B cell (primary cell): ENCODE measurements at regions not wholly inside any gene's neighbourhood (a gene's known extent, or its start where the extent isn't known, plus 50 kb on each side); places are given as distances from the start of the nearest gene placed in this dataset.
"Not testable (repeated sequence)": the region's sequence is repeated elsewhere in the genome, so short reads cannot be mapped to it uniquely, and the experiment has no call there.

Experiments used
- ATAC-seq: fragments of 200-7000 bp; cut with Tn5 transposase; one replicate; pipeline ENCODE4 v1.10.0; 2021; ENCODE audit warnings: low read depth, mild to moderate bottlenecking, moderate number of reproducible peaks, moderate library complexity
- CTCF ChIA-PET: fragments of 350-600 bp; sonication (Branson Sonifier 250); formaldehyde crosslinking; loops from one replicate; lab custom pipeline; 2021; ENCODE audit warnings: antibody characterized with exemption, inconsistent platforms; lab: Charles Lee
- POLR2A ChIA-PET: fragments of 350-600 bp; sonication (Branson Sonifier 250); formaldehyde crosslinking; loops from one replicate; lab custom pipeline; 2021; ENCODE audit warnings: antibody characterized with exemption; lab: Charles Lee
- DNase-seq: peaks from one replicate; pipeline ENCODE4 v3.0.0; 2013
- H2AFZ ChIP-seq: 2 replicates; pipeline ENCODE4 v1.6.1; 2012; ENCODE audit warnings: mild to moderate bottlenecking, low read depth, low read length; ENCODE audit not compliant: insufficient read depth, poor library complexity, severe bottlenecking
- H3K27ac ChIP-seq, 2 donors: 1 replicate in 1 of 2; 2 replicates in 1 of 2; pipeline ENCODE4 v1.5.1; 2012 to 2013; ENCODE audit warnings: low read length in 2 of 2, mild to moderate bottlenecking in 2 of 2, moderate library complexity in 1 of 2
- H3K27me3 ChIP-seq, 4 experiments: fragments of 200-600 bp in 1 of 4; sonication (generic) in 1 of 4; replicated peaks in 1 of 4; 1 replicate in 2 of 4; 2 replicates in 2 of 4; pipeline versions ENCODE4 v1.6.1 to v1.7.0; 2013 to 2016; ENCODE audit warnings: low read length in 3 of 4, mild to moderate bottlenecking in 2 of 4, mixed read lengths in 1 of 4, moderate library complexity in 1 of 4; ENCODE audit not compliant: insufficient read depth in 4 of 4, control insufficient read depth in 3 of 4; ENCODE audit errors: control extremely low read depth in 1 of 4
- H3K36me3 ChIP-seq, 2 experiments: replicated peaks in 1 of 2; 1 replicate in 1 of 2; 2 replicates in 1 of 2; pipeline versions ENCODE4 v1.6.1 to v1.7.1; 2013; ENCODE audit warnings: low read length in 1 of 2; ENCODE audit not compliant: insufficient read depth in 2 of 2, control insufficient read depth in 1 of 2; ENCODE audit errors: control extremely low read depth in 1 of 2, extremely low read depth in 1 of 2
- H3K4me1 ChIP-seq, 2 donors: fragments of 200-600 bp in 1 of 2; sonication (generic) in 1 of 2; 1 replicate in 1 of 2; 2 replicates in 1 of 2; pipeline versions ENCODE4 v1.5.1 to v1.6.1; 2013 to 2017; ENCODE audit warnings: low read length in 2 of 2; ENCODE audit not compliant: control insufficient read depth in 2 of 2, insufficient read depth in 2 of 2
- H3K4me2 ChIP-seq: replicated peaks from 2 replicates; pipeline ENCODE3; 2012; ENCODE audit warnings: mild to moderate bottlenecking, low read depth, low read length; ENCODE audit not compliant: poor library complexity, severe bottlenecking
- H3K4me3 ChIP-seq, 5 experiments: fragments of 200-600 bp in 1 of 5; sonication (generic) in 1 of 5; 1 replicate in 3 of 5; 2 replicates in 2 of 5; pipeline versions ENCODE4 v1.5.1 to v1.7.0; 2011 to 2016; ENCODE audit warnings: low read length in 4 of 5, mild to moderate bottlenecking in 4 of 5, low read depth in 2 of 5, control low read depth in 1 of 5, moderate library complexity in 1 of 5; ENCODE audit not compliant: insufficient read depth in 1 of 5; ENCODE audit errors: control extremely low read depth in 1 of 5, extremely low read depth in 1 of 5
- H3K79me2 ChIP-seq: fragments of 200-600 bp; sonication (generic); one replicate; pipeline ENCODE4 v1.6.0; 2016; ENCODE audit warnings: low read length; ENCODE audit not compliant: control insufficient read depth, insufficient read depth
- H3K9ac ChIP-seq: fragments of 200-600 bp; sonication (generic); 2 replicates; pipeline ENCODE4 v1.6.1; 2017; ENCODE audit warnings: mild to moderate bottlenecking, low read length, moderate library complexity
- H3K9me3 ChIP-seq, 3 donors: one replicate each; pipeline versions ENCODE4 v1.6.1 to v1.7.1; 2013; ENCODE audit warnings: low read length in 2 of 3; ENCODE audit not compliant: control insufficient read depth in 2 of 3, insufficient read depth in 1 of 3; ENCODE audit errors: control extremely low read depth in 1 of 3
- H4K20me1 ChIP-seq: 2 replicates; pipeline ENCODE4 v1.6.0; 2012; ENCODE audit warnings: mild to moderate bottlenecking, low read length; ENCODE audit not compliant: insufficient read depth, control insufficient read depth, poor library complexity, severe bottlenecking
- H3K27ac Mint-ChIP-seq: one replicate; pipeline ENCODE4 v1.8.0; 2021; ENCODE audit warnings: mixed read lengths
- H3K27me3 Mint-ChIP-seq: one replicate; pipeline ENCODE4 v1.8.0; 2021; ENCODE audit warnings: mixed read lengths
- H3K4me1 Mint-ChIP-seq: one replicate; pipeline ENCODE4 v1.8.0; 2021; ENCODE audit warnings: mixed read lengths
- H3K4me3 Mint-ChIP-seq: one replicate; pipeline ENCODE4 v1.8.0; 2021; ENCODE audit warnings: mixed read lengths
- H3K9me3 Mint-ChIP-seq: one replicate; pipeline ENCODE4 v1.8.0; 2022; ENCODE audit warnings: mixed read lengths; ENCODE audit not compliant: insufficient read depth
- CTCF ChIP-seq: fragments of 200-600 bp; IDR thresholded peaks from one replicate; pipeline ENCODE4 v1.8.0; 2022; ENCODE audit warnings: antibody characterized with exemption, mild to moderate bottlenecking
- EZH2 ChIP-seq: IDR thresholded peaks from 2 replicates; pipeline ENCODE4 v1.6.1; 2012; ENCODE audit warnings: borderline replicate concordance, low read depth, mild to moderate bottlenecking, moderate library complexity, low read length; ENCODE audit not compliant: insufficient read depth, poor library complexity, severe bottlenecking
- WGBS: methylation state at CpG from one replicate; pipeline ENCODE4 v1.1.5; 2013; ENCODE audit warnings: missing lambda C conversion rate; ENCODE audit not compliant: insufficient coverage; 5-methylcytosine and 5-hydroxymethylcytosine counted together
- intact Hi-C: fragments of 100-400 bp; cut with micrococcal nuclease; formaldehyde crosslinking; loops from one replicate; pipeline ENCODE4 v1.10.0; 2022

- Mint-ChIP-seq H3K4me3 (no peak overlapping the region), H3K9me3 (no peaks in the 10 kb centered on the region), H3K27me3 (peaks cover 7% of the 10 kb centered on the region), H3K27ac (no peak overlapping the region), H3K4me1 (no peaks in the 10 kb centered on the region)
- no peak overlapping the region for H3K27ac ChIP-seq
- H3K9ac ChIP-seq, result no peak overlapping the region
- WGBS, result 96% methylated on average over 11 of the region's 13 CpGs
- no peaks in the 10 kb centered on the region for H3K4me1 ChIP-seq
- H3K27me3 ChIP-seq, result peaks cover 0 to 4% (median 0%) of the 10 kb centered on the region in 4 experiments
- no peaks in the 10 kb centered on the region for H4K20me1 ChIP-seq
- H3K4me2 ChIP-seq, result no peak overlapping the region
- no peaks in the 10 kb centered on the region for H3K79me2 ChIP-seq
- ChIA-PET CTCF (no interaction called here), POLR2A (no interaction called here)
- ATAC-seq (no peak), DNase-seq (no peak)
- TF ChIP-seq EZH2, result no peak
- TF ChIP-seq CTCF, result no peak
- intact Hi-C loops, result no loop called here
- H3K36me3 ChIP-seq, result no peaks in the 10 kb centered on the region
- H2AFZ ChIP-seq, result no peak overlapping the region
- H3K9me3 ChIP-seq, result no peaks in the 10 kb centered on the region
- H3K4me3 ChIP-seq, result no peak overlapping the region
Observed at GRCh38 chr17:27956601-27957445, 63.7 kb upstream of the LYRM9 start.

- H4K20me1 ChIP-seq, H3K27me3 Mint-ChIP-seq, H3K4me3 ChIP-seq, H3K4me1 Mint-ChIP-seq, H3K9ac ChIP-seq, H2AFZ ChIP-seq, H3K9me3 Mint-ChIP-seq, ATAC-seq, H3K9me3 ChIP-seq, H3K27ac ChIP-seq, POLR2A ChIA-PET, intact Hi-C loops, H3K4me1 ChIP-seq, H3K27ac Mint-ChIP-seq, H3K79me2 ChIP-seq, DNase-seq, H3K27me3 ChIP-seq, H3K36me3 ChIP-seq, H3K4me2 ChIP-seq, H3K4me3 Mint-ChIP-seq: not testable (repeated sequence)
- CTCF ChIA-PET, result interaction anchor here (0.7 kb wide), 1 partner anchor 28 kb away, joined by 3 read pairs; no protein-coding TSS in a partner anchor
- WGBS, result 88% methylated on average over 3 of the region's 4 CpGs
Observed at GRCh38 chr17:27957446-27957793, 64.3 kb upstream of the LYRM9 start.
